ENCODE measurements at regions not wholly inside any gene's neighbourhood (a gene's known extent, or its start where the extent isn't known, plus 50 kb on each side); places are given as distances from the start of the nearest gene placed in this dataset.

DNA sequence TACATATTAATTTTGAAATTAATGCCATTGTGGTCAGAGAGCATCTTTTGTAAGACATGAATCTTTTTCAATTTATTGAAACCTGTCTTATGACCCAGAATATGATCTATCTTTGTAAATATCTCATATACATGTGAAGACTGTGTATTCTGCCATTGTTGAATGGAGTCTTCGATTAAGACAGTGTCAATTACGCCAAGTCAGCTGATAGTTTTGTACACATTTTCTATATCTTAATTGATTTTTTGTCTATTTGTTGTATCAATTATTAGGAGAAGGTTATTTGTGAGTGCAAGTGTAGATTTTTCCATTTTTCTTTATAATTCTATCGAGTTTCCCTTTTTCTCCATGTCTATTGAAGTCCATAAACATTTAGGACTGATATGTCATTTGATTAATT is 471.6 kb downstream of the MED10 start:
- TF ChIP-seq, protein P1, sequence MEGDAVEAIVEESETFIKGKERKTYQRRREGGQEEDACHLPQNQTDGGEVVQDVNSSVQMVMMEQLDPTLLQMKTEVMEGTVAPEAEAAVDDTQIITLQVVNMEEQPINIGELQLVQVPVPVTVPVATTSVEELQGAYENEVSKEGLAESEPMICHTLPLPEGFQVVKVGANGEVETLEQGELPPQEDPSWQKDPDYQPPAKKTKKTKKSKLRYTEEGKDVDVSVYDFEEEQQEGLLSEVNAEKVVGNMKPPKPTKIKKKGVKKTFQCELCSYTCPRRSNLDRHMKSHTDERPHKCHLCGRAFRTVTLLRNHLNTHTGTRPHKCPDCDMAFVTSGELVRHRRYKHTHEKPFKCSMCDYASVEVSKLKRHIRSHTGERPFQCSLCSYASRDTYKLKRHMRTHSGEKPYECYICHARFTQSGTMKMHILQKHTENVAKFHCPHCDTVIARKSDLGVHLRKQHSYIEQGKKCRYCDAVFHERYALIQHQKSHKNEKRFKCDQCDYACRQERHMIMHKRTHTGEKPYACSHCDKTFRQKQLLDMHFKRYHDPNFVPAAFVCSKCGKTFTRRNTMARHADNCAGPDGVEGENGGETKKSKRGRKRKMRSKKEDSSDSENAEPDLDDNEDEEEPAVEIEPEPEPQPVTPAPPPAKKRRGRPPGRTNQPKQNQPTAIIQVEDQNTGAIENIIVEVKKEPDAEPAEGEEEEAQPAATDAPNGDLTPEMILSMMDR (IDR thresholded peaks at IDR 0.05): no peak
- TF ChIP-seq POLR2A (IDR thresholded peaks at IDR 0.05): no peak

Data from thyroid gland (tissue), 4 donors.